HepG2 (cell line): ENCODE measurements at regions not wholly inside any gene's neighbourhood (a gene's known extent, or its start where the extent isn't known, plus 50 kb on each side); places are given as distances from the start of the nearest gene placed in this dataset.

Experiments
- ARHGAP35 ChIP-seq: sonication (generic); formaldehyde crosslinking; IDR thresholded peaks from 2 replicates; pipeline ENCODE4 v1.9.0; 2022; ENCODE audit warnings: mild to moderate bottlenecking, inconsistent platforms, moderate library complexity, missing genetic modification reagents, borderline replicate concordance
- ATF1 ChIP-seq: IDR thresholded peaks from 2 replicates; pipeline ENCODE4 v1.6.1; 2016; ENCODE audit warnings: mild to moderate bottlenecking, control low read depth
- KLF11 ChIP-seq: IDR thresholded peaks from 2 replicates; pipeline ENCODE4 v1.6.1; 2016; ENCODE audit warnings: missing compliant biosample characterization
- NBN ChIP-seq: fragments of 450-650 bp; conservative IDR thresholded peaks from 2 replicates; pipeline ENCODE4 v1.6.1; 2017
- PLSCR1 ChIP-seq: sonication (generic); formaldehyde crosslinking; IDR thresholded peaks from 2 replicates; pipeline ENCODE4 v1.5.0; 2020; ENCODE audit warnings: missing genetic modification reagents, mild to moderate bottlenecking, borderline replicate concordance
- SALL1 ChIP-seq: sonication (generic); formaldehyde crosslinking; IDR thresholded peaks from 2 replicates; pipeline ENCODE4 v1.8.0; 2022; ENCODE audit warnings: mild to moderate bottlenecking, missing genetic modification reagents
- SATB2 ChIP-seq: sonication (generic); formaldehyde crosslinking; IDR thresholded peaks from 2 replicates; pipeline ENCODE4 v1.5.0; 2020; ENCODE audit warnings: missing genetic modification reagents
- ZNF274 ChIP-seq: sonication (generic); formaldehyde crosslinking; IDR thresholded peaks from 2 replicates; pipeline ENCODE4 v1.5.1; 2020; ENCODE audit warnings: mild to moderate bottlenecking, missing genetic modification reagents
- ZNF770 ChIP-seq: sonication (generic); formaldehyde crosslinking; IDR thresholded peaks from 2 replicates; pipeline ENCODE4 v1.5.0; 2020; ENCODE audit warnings: mild to moderate bottlenecking, missing genetic modification reagents
- TF ChIP-seq, protein P1 (sequence below): sonication (generic); formaldehyde crosslinking; IDR thresholded peaks from 2 replicates; pipeline ENCODE4 v1.5.1; 2020; ENCODE audit warnings: mild to moderate bottlenecking, missing genetic modification reagents, moderate library complexity
- TF ChIP-seq, protein P2 (sequence below): IDR thresholded peaks from 2 replicates; pipeline ENCODE4 v1.6.1; 2016; ENCODE audit warnings: low read depth, control low read depth

GRCh38 chr6:16033214-16033613, 95.7 kb upstream of the MYLIP start (continued):
- TF ChIP-seq, protein P1, sequence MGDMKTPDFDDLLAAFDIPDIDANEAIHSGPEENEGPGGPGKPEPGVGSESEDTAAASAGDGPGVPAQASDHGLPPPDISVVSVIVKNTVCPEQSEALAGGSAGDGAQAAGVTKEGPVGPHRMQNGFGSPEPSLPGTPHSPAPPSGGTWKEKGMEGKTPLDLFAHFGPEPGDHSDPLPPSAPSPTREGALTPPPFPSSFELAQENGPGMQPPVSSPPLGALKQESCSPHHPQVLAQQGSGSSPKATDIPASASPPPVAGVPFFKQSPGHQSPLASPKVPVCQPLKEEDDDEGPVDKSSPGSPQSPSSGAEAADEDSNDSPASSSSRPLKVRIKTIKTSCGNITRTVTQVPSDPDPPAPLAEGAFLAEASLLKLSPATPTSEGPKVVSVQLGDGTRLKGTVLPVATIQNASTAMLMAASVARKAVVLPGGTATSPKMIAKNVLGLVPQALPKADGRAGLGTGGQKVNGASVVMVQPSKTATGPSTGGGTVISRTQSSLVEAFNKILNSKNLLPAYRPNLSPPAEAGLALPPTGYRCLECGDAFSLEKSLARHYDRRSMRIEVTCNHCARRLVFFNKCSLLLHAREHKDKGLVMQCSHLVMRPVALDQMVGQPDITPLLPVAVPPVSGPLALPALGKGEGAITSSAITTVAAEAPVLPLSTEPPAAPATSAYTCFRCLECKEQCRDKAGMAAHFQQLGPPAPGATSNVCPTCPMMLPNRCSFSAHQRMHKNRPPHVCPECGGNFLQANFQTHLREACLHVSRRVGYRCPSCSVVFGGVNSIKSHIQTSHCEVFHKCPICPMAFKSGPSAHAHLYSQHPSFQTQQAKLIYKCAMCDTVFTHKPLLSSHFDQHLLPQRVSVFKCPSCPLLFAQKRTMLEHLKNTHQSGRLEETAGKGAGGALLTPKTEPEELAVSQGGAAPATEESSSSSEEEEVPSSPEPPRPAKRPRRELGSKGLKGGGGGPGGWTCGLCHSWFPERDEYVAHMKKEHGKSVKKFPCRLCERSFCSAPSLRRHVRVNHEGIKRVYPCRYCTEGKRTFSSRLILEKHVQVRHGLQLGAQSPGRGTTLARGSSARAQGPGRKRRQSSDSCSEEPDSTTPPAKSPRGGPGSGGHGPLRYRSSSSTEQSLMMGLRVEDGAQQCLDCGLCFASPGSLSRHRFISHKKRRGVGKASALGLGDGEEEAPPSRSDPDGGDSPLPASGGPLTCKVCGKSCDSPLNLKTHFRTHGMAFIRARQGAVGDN (CRISPR knock-in tag) = no peak
- no peak for TF ChIP-seq SATB2
- TF ChIP-seq ZNF770 (CRISPR knock-in tag) = no peak
- TF ChIP-seq ATF1 (CRISPR knock-in tag) = no peak
- TF ChIP-seq NBN = no peak
- no peak for TF ChIP-seq ARHGAP35 (CRISPR knock-in tag)
- TF ChIP-seq, protein P2, sequence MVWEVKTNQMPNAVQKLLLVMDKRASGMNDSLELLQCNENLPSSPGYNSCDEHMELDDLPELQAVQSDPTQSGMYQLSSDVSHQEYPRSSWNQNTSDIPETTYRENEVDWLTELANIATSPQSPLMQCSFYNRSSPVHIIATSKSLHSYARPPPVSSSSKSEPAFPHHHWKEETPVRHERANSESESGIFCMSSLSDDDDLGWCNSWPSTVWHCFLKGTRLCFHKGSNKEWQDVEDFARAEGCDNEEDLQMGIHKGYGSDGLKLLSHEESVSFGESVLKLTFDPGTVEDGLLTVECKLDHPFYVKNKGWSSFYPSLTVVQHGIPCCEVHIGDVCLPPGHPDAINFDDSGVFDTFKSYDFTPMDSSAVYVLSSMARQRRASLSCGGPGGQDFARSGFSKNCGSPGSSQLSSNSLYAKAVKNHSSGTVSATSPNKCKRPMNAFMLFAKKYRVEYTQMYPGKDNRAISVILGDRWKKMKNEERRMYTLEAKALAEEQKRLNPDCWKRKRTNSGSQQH (CRISPR knock-in tag) = no peak
- no peak for TF ChIP-seq SALL1 (CRISPR knock-in tag)
- TF ChIP-seq ZNF274 (CRISPR knock-in tag) = no peak
- TF ChIP-seq KLF11 (CRISPR knock-in tag) = no peak
- TF ChIP-seq PLSCR1 (CRISPR knock-in tag) = no peak
